ENCODE measurements at regions not wholly inside any gene's neighbourhood (a gene's known extent, or its start where the extent isn't known, plus 50 kb on each side); places are given as distances from the start of the nearest gene placed in this dataset.

GRCh38 chr5:87845734-87846133 is 422.9 kb downstream of the TMEM161B start:
- intact Hi-C loops (cut with micrococcal nuclease): no loop called here
- Mint-ChIP-seq H3K27ac (no peak overlapping the region), H3K9me3 (ENCODE audit: insufficient read depth) (no peaks in the 10 kb centered on the region), H3K4me3 (no peak overlapping the region), H3K27me3 (no peaks in the 10 kb centered on the region), H3K4me1 (no peaks in the 10 kb centered on the region)
- ChIA-PET POLR2A (no interaction called here), CTCF (no interaction called here)
- Histone ChIP-seq H3K4me1 (ENCODE audit: control insufficient read depth in 2 of 2, insufficient read depth in 2 of 2, low read length in 2 of 2) (no peaks in the 10 kb centered on the region), H3K4me3 (ENCODE audit: control extremely low read depth in 1 of 5, extremely low read depth in 1 of 5, insufficient read depth in 1 of 5, low read depth in 2 of 5, low read length in 4 of 5) (no peak overlapping the region), H3K27me3 (replicated peaks in 1 of 4; ENCODE audit: control extremely low read depth in 1 of 4, control insufficient read depth in 3 of 4, insufficient read depth in 4 of 4, low read length in 3 of 4) (no peaks in the 10 kb centered on the region), H3K4me2 (replicated peaks; ENCODE audit: low read depth, low read length, poor library complexity, severe bottlenecking) (no peak overlapping the region), H3K79me2 (ENCODE audit: control insufficient read depth, insufficient read depth, low read length) (no peaks in the 10 kb centered on the region), H2AFZ (ENCODE audit: insufficient read depth, low read depth, low read length, poor library complexity, severe bottlenecking) (no peak overlapping the region), H3K9me3 (ENCODE audit: control extremely low read depth in 1 of 3, control insufficient read depth in 2 of 3, insufficient read depth in 1 of 3, low read length in 2 of 3) (peaks cover 0 to 8% (median 0%) of the 10 kb centered on the region in 3 donors), H4K20me1 (ENCODE audit: control insufficient read depth, insufficient read depth, low read length, poor library complexity, severe bottlenecking) (no peaks in the 10 kb centered on the region), H3K9ac (ENCODE audit: low read length) (no peak overlapping the region), H3K27ac (ENCODE audit: low read length in 2 of 2) (no peak overlapping the region), H3K36me3 (replicated peaks in 1 of 2; ENCODE audit: control extremely low read depth in 1 of 2, control insufficient read depth in 1 of 2, extremely low read depth in 1 of 2, insufficient read depth in 2 of 2, low read length in 1 of 2) (no peaks in the 10 kb centered on the region)
- DNase-seq (no peak), ATAC-seq (ENCODE audit: low read depth) (no peak)
- TF ChIP-seq EZH2 (IDR thresholded peaks at IDR 0.05; ENCODE audit: borderline replicate concordance, insufficient read depth, low read depth, low read length, poor library complexity, severe bottlenecking): no peak
- no peak for TF ChIP-seq CTCF (IDR thresholded peaks at IDR 0.05)
- WGBS (ENCODE audit: insufficient coverage): no CpG with 5 or more reads among the region's 2 CpGs

GRCh38 chr5:87844866-87845265 is 423.8 kb downstream of the TMEM161B start:
- Histone ChIP-seq H3K36me3 (replicated peaks in 1 of 2; ENCODE audit: control extremely low read depth in 1 of 2, control insufficient read depth in 1 of 2, extremely low read depth in 1 of 2, insufficient read depth in 2 of 2, low read length in 1 of 2) (no peaks in the 10 kb centered on the region), H3K27me3 (replicated peaks in 1 of 4; ENCODE audit: control extremely low read depth in 1 of 4, control insufficient read depth in 3 of 4, insufficient read depth in 4 of 4, low read length in 3 of 4) (no peaks in the 10 kb centered on the region), H4K20me1 (ENCODE audit: control insufficient read depth, insufficient read depth, low read length, poor library complexity, severe bottlenecking) (no peaks in the 10 kb centered on the region), H3K4me1 (ENCODE audit: control insufficient read depth in 2 of 2, insufficient read depth in 2 of 2, low read length in 2 of 2) (no peaks in the 10 kb centered on the region), H3K4me2 (replicated peaks; ENCODE audit: low read depth, low read length, poor library complexity, severe bottlenecking) (no peak overlapping the region), H3K9me3 (ENCODE audit: control extremely low read depth in 1 of 3, control insufficient read depth in 2 of 3, insufficient read depth in 1 of 3, low read length in 2 of 3) (peaks cover 0 to 11% (median 0%) of the 10 kb centered on the region in 3 donors), H3K4me3 (ENCODE audit: control extremely low read depth in 1 of 5, extremely low read depth in 1 of 5, insufficient read depth in 1 of 5, low read depth in 2 of 5, low read length in 4 of 5) (no peak overlapping the region), H3K79me2 (ENCODE audit: control insufficient read depth, insufficient read depth, low read length) (no peaks in the 10 kb centered on the region), H3K9ac (ENCODE audit: low read length) (no peak overlapping the region), H3K27ac (ENCODE audit: low read length in 2 of 2) (no peak overlapping the region), H2AFZ (ENCODE audit: insufficient read depth, low read depth, low read length, poor library complexity, severe bottlenecking) (no peak overlapping the region)
- ChIA-PET POLR2A (no interaction called here), CTCF (no interaction called here)
- Mint-ChIP-seq H3K27me3 (no peaks in the 10 kb centered on the region), H3K27ac (no peak overlapping the region), H3K4me1 (no peaks in the 10 kb centered on the region), H3K9me3 (ENCODE audit: insufficient read depth) (peaks cover 4% of the 10 kb centered on the region), H3K4me3 (no peak overlapping the region)
- no peak for ATAC-seq (ENCODE audit: low read depth)
- DNase-seq: no peak
- intact Hi-C loops (cut with micrococcal nuclease): no loop called here
- TF ChIP-seq CTCF (IDR thresholded peaks at IDR 0.05) (no peak), EZH2 (IDR thresholded peaks at IDR 0.05; ENCODE audit: borderline replicate concordance, insufficient read depth, low read depth, low read length, poor library complexity, severe bottlenecking) (no peak)
- WGBS (ENCODE audit: insufficient coverage): 73% methylated on average over 3 of the region's 4 CpGs

Data from B cell (primary cell).